Kidney tubule cell (primary cell): ENCODE measurements at regions not wholly inside any gene's neighbourhood (a gene's known extent, or its start where the extent isn't known, plus 50 kb on each side); places are given as distances from the start of the nearest gene placed in this dataset.

ENCODE experiments used
- DNase-seq: peaks from one replicate; pipeline ENCODE4 v3.0.0-alpha.2; 2018; ENCODE audit warnings: low spot score

DNA sequence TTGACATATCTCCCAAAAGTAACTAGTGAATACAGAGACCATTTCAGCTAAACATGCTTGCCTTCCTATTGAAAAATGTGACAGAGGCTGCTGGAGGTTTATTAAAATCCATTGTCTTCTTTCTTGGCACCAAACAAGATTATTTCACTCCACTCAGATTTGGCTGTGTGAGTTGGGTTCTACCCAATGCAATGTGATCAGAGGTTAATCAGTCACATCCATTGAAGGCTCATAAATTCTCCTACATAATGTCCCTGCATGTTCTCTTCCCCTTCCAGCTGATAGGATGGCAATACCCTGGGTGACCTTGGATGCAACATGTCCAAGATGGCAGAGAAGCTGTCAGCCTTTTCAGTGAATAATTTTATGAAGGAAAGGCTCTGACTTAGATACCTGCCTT lies 54.5 kb downstream of the TKTL2 start:
- no peak for DNase-seq

DNA sequence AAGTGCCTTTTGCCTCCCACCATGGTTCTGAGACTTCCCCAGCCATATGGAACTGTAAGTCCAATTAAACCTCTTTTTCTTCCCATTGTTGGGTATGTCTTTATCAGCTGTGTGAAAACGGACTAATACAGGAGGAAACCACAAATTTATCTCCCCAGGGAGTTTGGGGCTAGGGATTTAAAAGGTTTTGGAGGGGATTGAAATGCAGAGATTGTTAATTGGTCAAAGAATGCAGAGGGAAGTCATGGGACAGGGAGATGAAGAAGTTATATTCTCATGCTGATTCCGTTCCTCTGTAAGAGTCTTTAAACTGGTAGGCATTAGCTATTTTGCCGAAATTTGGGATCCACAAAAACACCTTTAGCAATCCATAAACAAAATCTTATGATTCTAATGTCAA lies 57.9 kb downstream of the TKTL2 start:
- DNase-seq: no peak

- no peak for DNase-seq
These were observed 59.3 kb downstream of the TKTL2 start for GRCh38 chr4:163414275-163414674.

DNA sequence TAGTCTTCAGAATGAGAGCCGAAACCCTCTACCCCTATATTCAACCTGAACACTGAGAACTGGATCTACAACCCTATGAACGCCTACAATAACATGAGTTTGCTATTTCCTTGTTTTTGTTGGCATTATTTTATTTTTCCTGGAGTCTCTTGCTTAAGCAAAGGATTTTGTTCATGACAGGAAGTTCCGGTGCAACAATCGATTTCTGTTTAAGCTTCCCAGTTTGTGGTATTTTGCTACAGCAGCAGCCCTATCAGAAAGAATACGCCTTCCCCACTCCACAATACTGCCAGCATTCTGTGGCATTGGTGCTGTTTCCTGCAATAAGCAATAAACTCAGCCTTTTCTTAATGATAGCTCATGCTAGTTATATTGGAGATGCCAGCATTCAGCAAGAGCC lies 60.9 kb downstream of the NPY5R start:
- DNase-seq: peak; percentile 4

DNA sequence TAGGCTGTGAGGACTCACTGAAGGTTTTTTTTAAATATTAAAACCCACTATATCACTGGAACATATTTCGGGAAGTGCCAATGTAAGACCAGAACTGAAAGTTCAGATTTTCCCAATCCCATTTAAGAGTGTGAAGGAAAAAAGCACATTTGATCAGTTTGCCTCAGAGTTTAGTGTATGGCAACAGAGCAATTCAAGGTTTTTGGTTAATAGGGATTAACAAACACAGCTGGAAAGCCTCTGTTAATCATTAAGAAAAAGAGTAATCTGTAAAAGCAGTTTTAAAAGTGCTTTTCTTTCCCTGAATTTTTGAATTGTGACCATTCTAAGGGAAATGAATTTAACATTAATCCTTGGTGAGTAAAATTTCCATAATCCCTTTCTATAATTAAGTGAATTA lies 60.4 kb downstream of the NPY5R start:
- DNase-seq: no peak
